Stomach (tissue), 4 donors: ENCODE measurements at regions not wholly inside any gene's neighbourhood (a gene's known extent, or its start where the extent isn't known, plus 50 kb on each side); places are given as distances from the start of the nearest gene placed in this dataset.

Experiments
- CTCF ChIP-seq, 7 experiments: fragments of 450-650 bp in 4 of 7; fragments of 200-600 bp in 3 of 7; sonication (generic) in 3 of 7; IDR thresholded peaks; one replicate each; pipeline ENCODE4 v1.5.1; 2016 to 2019; ENCODE audit warnings: antibody characterized with exemption in 7 of 7, control low read depth in 2 of 7, mild to moderate bottlenecking in 1 of 7
- EP300 ChIP-seq: sonication (generic); formaldehyde crosslinking; IDR thresholded peaks from one replicate; pipeline ENCODE4 v1.6.1; 2017; ENCODE audit warnings: antibody characterized with exemption
- POLR2A ChIP-seq, 4 donors: fragments of 450-650 bp; IDR thresholded peaks; one replicate each; pipeline ENCODE4 v1.6.1; 2016; ENCODE audit warnings: antibody characterized with exemption in 4 of 4, control low read depth in 2 of 4, mild to moderate bottlenecking in 1 of 4, moderate library complexity in 1 of 4
- POLR2AphosphoS5 ChIP-seq, 3 donors: sonication (generic); formaldehyde crosslinking; IDR thresholded peaks; one replicate each; pipeline ENCODE4 v1.6.1; 2016; ENCODE audit warnings: antibody characterized with exemption in 3 of 3

- no peak for TF ChIP-seq CTCF (IDR thresholded peaks at IDR 0.05)
- TF ChIP-seq EP300: no peak
- TF ChIP-seq POLR2A (IDR thresholded peaks at IDR 0.05): no peak
- peak in 2 of 3 donors; percentile 81 to 92 for TF ChIP-seq POLR2AphosphoS5 (IDR thresholded peaks at IDR 0.05)
Measured at GRCh38 chr13:30125422-30126073, 181.8 kb downstream of the KATNAL1 start.
